Uterus (tissue), 3 donors: ENCODE measurements at regions not wholly inside any gene's neighbourhood (a gene's known extent, or its start where the extent isn't known, plus 50 kb on each side); places are given as distances from the start of the nearest gene placed in this dataset.

ENCODE experiments used
- DNase-seq, 2 donors: peaks; one replicate each; pipeline ENCODE4 v3.0.0-alpha.2; 2019 to 2020
- H3K27ac ChIP-seq, 2 donors: fragments of 200-600 bp; sonication (generic); 1 replicate in 1 of 2; 2 replicates in 1 of 2; pipeline ENCODE4 v1.5.1; 2016 to 2018
- H3K27me3 ChIP-seq, 2 donors: fragments of 200-600 bp; sonication (generic); one replicate each; pipeline ENCODE4 v1.5.1; 2018 to 2019; ENCODE audit warnings: control low read depth in 1 of 2
- H3K36me3 ChIP-seq, 2 donors: fragments of 200-600 bp; sonication (generic); one replicate each; pipeline ENCODE4 v1.5.1; 2019; ENCODE audit warnings: control low read depth in 1 of 2
- H3K4me1 ChIP-seq, 2 donors: fragments of 200-600 bp; sonication (generic); one replicate each; pipeline ENCODE4 v1.5.1; 2018 to 2019; ENCODE audit warnings: control low read depth in 1 of 2
- H3K4me3 ChIP-seq, 2 donors: fragments of 200-600 bp; sonication (generic); 1 replicate in 1 of 2; 2 replicates in 1 of 2; pipeline ENCODE4 v1.5.1; 2018 to 2019; ENCODE audit warnings: mild to moderate bottlenecking in 1 of 2
- H3K9me3 ChIP-seq, 2 donors: fragments of 200-600 bp; sonication (generic); one replicate each; pipeline ENCODE4 v1.5.1; 2019; ENCODE audit warnings: control low read depth in 1 of 2
- CTCF ChIP-seq, 4 experiments: fragments of 200-600 bp in 2 of 4; fragments of 450-650 bp in 2 of 4; sonication (generic) in 2 of 4; IDR thresholded peaks; one replicate each; pipeline ENCODE4 v1.5.1; 2016 to 2019; ENCODE audit warnings: antibody characterized with exemption in 4 of 4, mild to moderate bottlenecking in 2 of 4, moderate library complexity in 1 of 4
- POLR2A ChIP-seq, 2 donors: fragments of 450-650 bp; IDR thresholded peaks; one replicate each; pipeline ENCODE4 v1.6.1; 2016; ENCODE audit warnings: antibody characterized with exemption in 2 of 2, mild to moderate bottlenecking in 1 of 2, moderate library complexity in 1 of 2
- intact Hi-C: fragments of 100-400 bp; cut with DNase I; formaldehyde crosslinking; loops from one replicate; pipeline ENCODE4 v1.15.1; 2023; ENCODE audit warnings: low total_unique reads
- donor health status: DM: yes; HTN: yes; CAD: no.

- Histone ChIP-seq H3K9me3 (no peaks in the 10 kb centered on the region), H3K4me3 (no peak overlapping the region), H3K4me1 (no peaks in the 10 kb centered on the region), H3K27me3 (no peaks in the 10 kb centered on the region), H3K27ac (no peak overlapping the region), H3K36me3 (no peaks in the 10 kb centered on the region)
- intact Hi-C loops: no loop called here
- no peak for DNase-seq
- TF ChIP-seq POLR2A (IDR thresholded peaks at IDR 0.05): no peak
- TF ChIP-seq CTCF (IDR thresholded peaks at IDR 0.05): no peak
These were observed 893.8 kb downstream of the TLE4 start for GRCh38 chr9:80465556-80465955.

GRCh38 chr9:80449513-80449912 lies 877.7 kb downstream of the TLE4 start:
- H3K27ac ChIP-seq: no peak overlapping the region
- H3K4me3 ChIP-seq: no peak overlapping the region
- no peaks in the 10 kb centered on the region for H3K27me3 ChIP-seq
- H3K4me1 ChIP-seq: no peaks in the 10 kb centered on the region
- no peaks in the 10 kb centered on the region for H3K9me3 ChIP-seq
- intact Hi-C loops: no loop called here
- TF ChIP-seq CTCF (IDR thresholded peaks at IDR 0.05): no peak
- no peak for TF ChIP-seq POLR2A (IDR thresholded peaks at IDR 0.05)
- DNase-seq: no peak
- H3K36me3 ChIP-seq: no peaks in the 10 kb centered on the region

GRCh38 chr9:80448996-80449395 lies 877.2 kb downstream of the TLE4 start:
- Histone ChIP-seq H3K36me3 (no peaks in the 10 kb centered on the region), H3K9me3 (no peaks in the 10 kb centered on the region), H3K27ac (no peak overlapping the region), H3K27me3 (no peaks in the 10 kb centered on the region), H3K4me3 (no peak overlapping the region), H3K4me1 (no peaks in the 10 kb centered on the region)
- intact Hi-C loops: no loop called here
- DNase-seq: no peak
- TF ChIP-seq POLR2A (IDR thresholded peaks at IDR 0.05) (no peak), CTCF (IDR thresholded peaks at IDR 0.05) (no peak)

- no peak overlapping the region for H3K27ac ChIP-seq
- no peaks in the 10 kb centered on the region for H3K27me3 ChIP-seq
- H3K4me3 ChIP-seq: no peak overlapping the region
- no peaks in the 10 kb centered on the region for H3K36me3 ChIP-seq
- H3K4me1 ChIP-seq: no peaks in the 10 kb centered on the region
- DNase-seq: no peak
- H3K9me3 ChIP-seq: no peaks in the 10 kb centered on the region
- TF ChIP-seq CTCF (IDR thresholded peaks at IDR 0.05) (no peak), POLR2A (IDR thresholded peaks at IDR 0.05) (no peak)
- intact Hi-C loops: no loop called here
These were observed 876.1 kb downstream of the TLE4 start for GRCh38 chr9:80447876-80448275.

- H3K27me3 ChIP-seq: no peaks in the 10 kb centered on the region
- H3K4me3 ChIP-seq: no peak overlapping the region
- no peaks in the 10 kb centered on the region for H3K36me3 ChIP-seq
- no peak for DNase-seq
- TF ChIP-seq POLR2A (IDR thresholded peaks at IDR 0.05): no peak
- no peak for TF ChIP-seq CTCF (IDR thresholded peaks at IDR 0.05)
- intact Hi-C loops: no loop called here
- H3K4me1 ChIP-seq: no peaks in the 10 kb centered on the region
- no peak overlapping the region for H3K27ac ChIP-seq
- H3K9me3 ChIP-seq: no peaks in the 10 kb centered on the region
These were observed 869.0 kb downstream of the TLE4 start for GRCh38 chr9:80440724-80441123.
